ENCODE measurements at regions not wholly inside any gene's neighbourhood (a gene's known extent, or its start where the extent isn't known, plus 50 kb on each side); places are given as distances from the start of the nearest gene placed in this dataset.

DNA sequence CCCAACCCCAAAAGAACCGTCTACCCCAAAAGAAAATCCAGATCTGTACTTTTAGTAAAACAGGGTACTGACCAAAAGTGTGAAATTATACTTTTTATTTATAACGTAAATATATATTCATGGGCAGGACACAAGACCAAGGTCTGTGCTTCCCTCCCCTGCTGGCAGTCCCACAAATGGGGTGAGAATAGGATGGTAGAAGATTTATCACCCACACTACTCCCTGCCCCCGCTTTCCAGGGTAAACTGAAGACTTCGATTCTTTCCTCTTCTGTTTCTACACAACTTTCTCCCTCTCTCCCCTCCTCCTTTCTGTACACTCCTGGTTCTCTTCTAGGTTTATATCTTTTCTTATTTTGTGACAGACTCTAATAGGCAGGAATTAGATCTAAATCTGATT, 79.7 kb downstream of the MDH1 start:
- no peaks in the 10 kb centered on the region for H3F3A ChIP-seq (ENCODE audit: insufficient read depth, low read length)
- no peak overlapping the region for H3K4me3 ChIP-seq (ENCODE audit: low read length)
- no peaks in the 10 kb centered on the region for H3K36me3 ChIP-seq (replicated peaks; ENCODE audit: insufficient read depth, low read length)
- no peaks in the 10 kb centered on the region for H3K4me1 ChIP-seq (ENCODE audit: low read length)
- H3K27me3 ChIP-seq (replicated peaks; ENCODE audit: insufficient read depth, low read length) = no peaks in the 10 kb centered on the region
- H3K9me2 ChIP-seq (replicated peaks; ENCODE audit: insufficient read depth, low read length) = no peaks in the 10 kb centered on the region
- H3K27ac ChIP-seq (ENCODE audit: low read length) = no peak overlapping the region
- no peaks in the 10 kb centered on the region for H3K79me2 ChIP-seq (ENCODE audit: low read length)
- no peak overlapping the region for H3K4me2 ChIP-seq (ENCODE audit: low read depth, low read length)
- no peak for DNase-seq
- TF ChIP-seq, protein P1, sequence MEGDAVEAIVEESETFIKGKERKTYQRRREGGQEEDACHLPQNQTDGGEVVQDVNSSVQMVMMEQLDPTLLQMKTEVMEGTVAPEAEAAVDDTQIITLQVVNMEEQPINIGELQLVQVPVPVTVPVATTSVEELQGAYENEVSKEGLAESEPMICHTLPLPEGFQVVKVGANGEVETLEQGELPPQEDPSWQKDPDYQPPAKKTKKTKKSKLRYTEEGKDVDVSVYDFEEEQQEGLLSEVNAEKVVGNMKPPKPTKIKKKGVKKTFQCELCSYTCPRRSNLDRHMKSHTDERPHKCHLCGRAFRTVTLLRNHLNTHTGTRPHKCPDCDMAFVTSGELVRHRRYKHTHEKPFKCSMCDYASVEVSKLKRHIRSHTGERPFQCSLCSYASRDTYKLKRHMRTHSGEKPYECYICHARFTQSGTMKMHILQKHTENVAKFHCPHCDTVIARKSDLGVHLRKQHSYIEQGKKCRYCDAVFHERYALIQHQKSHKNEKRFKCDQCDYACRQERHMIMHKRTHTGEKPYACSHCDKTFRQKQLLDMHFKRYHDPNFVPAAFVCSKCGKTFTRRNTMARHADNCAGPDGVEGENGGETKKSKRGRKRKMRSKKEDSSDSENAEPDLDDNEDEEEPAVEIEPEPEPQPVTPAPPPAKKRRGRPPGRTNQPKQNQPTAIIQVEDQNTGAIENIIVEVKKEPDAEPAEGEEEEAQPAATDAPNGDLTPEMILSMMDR (IDR thresholded peaks at IDR 0.05; ENCODE audit: low read length) = no peak
- TF ChIP-seq EZH2 (optimal IDR thresholded peaks at IDR 0.05; ENCODE audit: low read depth, low read length) (no peak), EZH2phosphoT487 (IDR thresholded peaks at IDR 0.05; ENCODE audit: low read length) (no peak)
- no peak overlapping the region for H3K9ac ChIP-seq (ENCODE audit: low read length)
- no peaks in the 10 kb centered on the region for H4K20me1 ChIP-seq (ENCODE audit: insufficient read depth, low read length)
- H2AFZ ChIP-seq (ENCODE audit: low read length) = no peak overlapping the region
- H3K9me3 ChIP-seq (replicated peaks; ENCODE audit: insufficient read depth, low read length) = no peaks in the 10 kb centered on the region

DNA sequence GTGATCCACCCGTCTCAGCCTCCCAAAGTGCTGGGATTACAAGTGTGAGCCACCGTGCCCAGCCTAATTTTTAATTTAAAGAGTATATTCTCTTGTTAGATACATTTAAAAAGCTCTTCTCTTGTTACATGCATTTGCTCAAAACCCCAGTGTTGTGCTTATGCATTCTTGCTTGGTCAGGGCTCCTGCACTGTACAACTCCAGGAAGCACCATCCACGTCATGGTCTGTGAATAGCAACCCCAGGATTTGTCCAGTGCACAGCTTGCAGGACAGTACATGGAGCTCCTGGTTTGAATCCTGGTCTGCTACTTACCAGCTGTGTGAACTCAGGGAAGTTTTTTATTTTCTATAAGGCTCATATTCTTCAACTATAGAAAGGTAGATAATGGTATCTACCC, 80.8 kb downstream of the MDH1 start:
- Histone ChIP-seq H3K79me2 (ENCODE audit: low read length) (no peaks in the 10 kb centered on the region), H3K4me1 (ENCODE audit: low read length) (no peaks in the 10 kb centered on the region), H3K9ac (ENCODE audit: low read length) (no peak overlapping the region), H3K9me2 (replicated peaks; ENCODE audit: insufficient read depth, low read length) (no peaks in the 10 kb centered on the region), H3K4me2 (ENCODE audit: low read depth, low read length) (no peak overlapping the region), H3K27me3 (replicated peaks; ENCODE audit: insufficient read depth, low read length) (no peaks in the 10 kb centered on the region), H3K4me3 (ENCODE audit: low read length) (no peak overlapping the region), H3F3A (ENCODE audit: insufficient read depth, low read length) (no peaks in the 10 kb centered on the region), H3K36me3 (replicated peaks; ENCODE audit: insufficient read depth, low read length) (no peaks in the 10 kb centered on the region), H4K20me1 (ENCODE audit: insufficient read depth, low read length) (no peaks in the 10 kb centered on the region), H2AFZ (ENCODE audit: low read length) (no peak overlapping the region), H3K27ac (ENCODE audit: low read length) (no peak overlapping the region), H3K9me3 (replicated peaks; ENCODE audit: insufficient read depth, low read length) (no peaks in the 10 kb centered on the region)
- no peak for DNase-seq
- TF ChIP-seq, protein P1 (IDR thresholded peaks at IDR 0.05; ENCODE audit: low read length) = no peak
- TF ChIP-seq EZH2phosphoT487 (IDR thresholded peaks at IDR 0.05; ENCODE audit: low read length) (no peak), EZH2 (optimal IDR thresholded peaks at IDR 0.05; ENCODE audit: low read depth, low read length) (no peak)

DNA sequence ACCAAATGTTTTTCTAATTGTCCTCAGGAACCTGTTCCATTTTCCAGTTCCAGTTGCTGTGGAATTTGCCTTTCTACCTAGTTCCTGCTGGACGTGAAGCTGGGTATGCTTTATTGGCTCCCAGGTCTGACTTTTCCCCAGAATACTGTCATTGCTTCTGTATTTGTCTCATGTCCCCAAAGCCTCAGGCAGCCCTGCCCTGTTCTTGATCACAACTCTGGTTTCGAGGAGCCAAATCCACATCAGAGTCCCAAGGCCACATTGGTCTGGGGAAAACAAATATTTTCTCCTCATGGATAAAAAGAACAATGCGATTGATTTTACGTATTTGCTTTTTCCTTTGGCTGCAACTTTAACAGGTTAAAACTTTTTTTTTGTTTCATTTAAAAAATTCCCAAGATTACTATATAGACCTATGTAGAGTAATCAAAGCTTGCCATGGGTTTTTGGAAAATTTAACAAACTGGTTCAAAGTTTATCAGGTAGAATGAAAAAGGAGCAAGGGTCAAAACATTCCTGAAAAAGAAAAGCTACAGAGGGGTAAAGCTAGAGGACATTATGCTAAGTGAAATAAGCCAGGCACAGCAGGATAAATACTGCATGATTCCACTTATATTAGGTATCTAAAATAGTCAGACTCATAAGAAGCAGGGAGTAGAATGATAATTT, 85.2 kb downstream of the MDH1 start:
- Histone ChIP-seq H4K20me1 (ENCODE audit: insufficient read depth, low read length) (no peaks in the 10 kb centered on the region), H3K4me2 (ENCODE audit: low read depth, low read length) (no peak overlapping the region), H3F3A (ENCODE audit: insufficient read depth, low read length) (no peaks in the 10 kb centered on the region), H3K27ac (ENCODE audit: low read length) (no peak overlapping the region), H2AFZ (ENCODE audit: low read length) (no peak overlapping the region), H3K4me3 (ENCODE audit: low read length) (no peak overlapping the region), H3K36me3 (replicated peaks; ENCODE audit: insufficient read depth, low read length) (no peaks in the 10 kb centered on the region), H3K4me1 (ENCODE audit: low read length) (no peaks in the 10 kb centered on the region), H3K9me2 (replicated peaks; ENCODE audit: insufficient read depth, low read length) (no peaks in the 10 kb centered on the region), H3K9ac (ENCODE audit: low read length) (no peak overlapping the region), H3K79me2 (ENCODE audit: low read length) (no peaks in the 10 kb centered on the region), H3K9me3 (replicated peaks; ENCODE audit: insufficient read depth, low read length) (no peaks in the 10 kb centered on the region), H3K27me3 (replicated peaks; ENCODE audit: insufficient read depth, low read length) (no peaks in the 10 kb centered on the region)
- no peak for DNase-seq
- no peak for TF ChIP-seq EZH2phosphoT487 (IDR thresholded peaks at IDR 0.05; ENCODE audit: low read length)
- no peak for TF ChIP-seq EZH2 (optimal IDR thresholded peaks at IDR 0.05; ENCODE audit: low read depth, low read length)
- TF ChIP-seq, protein P1 (IDR thresholded peaks at IDR 0.05; ENCODE audit: low read length) = no peak
